K562 (cell line): ENCODE measurements at regions not wholly inside any gene's neighbourhood (a gene's known extent, or its start where the extent isn't known, plus 50 kb on each side); places are given as distances from the start of the nearest gene placed in this dataset.

Experiments
- ATAC-seq: fragments of 200-7000 bp; cut with Tn5 transposase; 3 replicates; pipeline ENCODE4 v1.9.1; 2020; ENCODE audit warnings: moderate library complexity
- BruUV-seq: library from RNA; stranded (reverse); fragments of 400-500 nt; replicated peaks from 2 replicates; lab custom pipeline; 2021; lab: Mats Ljungman, UMichigan
- CTCF ChIA-PET: fragments of 300-600 bp; formaldehyde crosslinking; extraction: SDS; loops from one replicate; lab custom pipeline; 2021; ENCODE audit warnings: low intra/inter-chr PET ratio; lab: Yijun Ruan, JAX
- POLR2A ChIA-PET: fragments of 300-600, 350-650 bp; sonication (Branson Sonifier 250); formaldehyde crosslinking; extraction: SDS; loops from one replicate; lab custom pipeline; 2021; ENCODE audit warnings: antibody characterized with exemption, inconsistent platforms; lab: Yijun Ruan, JAX
- DNase-seq, 4 experiments: peaks; one replicate each; pipeline versions ENCODE4 v3.0.0 to v3.0.0-alpha.2; 2011 to 2018; ENCODE audit warnings: low spot score in 3 of 4, mixed read lengths in 3 of 4; ENCODE audit errors: extremely low read depth in 1 of 4
- FAIRE-seq: peaks from 2 replicates; lab custom pipeline; 2011; peaks lifted over from hg19 to GRCh38; lab: Jason Lieb, UNC
- H2AFZ ChIP-seq: 2 replicates; pipeline ENCODE4 v1.6.0; 2011; ENCODE audit warnings: low read depth, low read length, control low read depth, inconsistent platforms
- H3K27ac ChIP-seq: fragments of 200-600 bp; 3 replicates; pipeline ENCODE4 v1.8.0; 2011; ENCODE audit warnings: low read depth, mild to moderate bottlenecking, control low read depth, inconsistent platforms, low read length, moderate library complexity, mixed read lengths; ENCODE audit errors: extremely low read depth
- H3K27me3 ChIP-seq, 2 experiments: fragments of 300-600 bp in 1 of 2; 2 replicates in 1 of 2; 3 replicates in 1 of 2; pipeline versions ENCODE4 v1.6.0 to v1.8.0; 2011; ENCODE audit warnings: inconsistent platforms in 2 of 2, low read length in 2 of 2, mild to moderate bottlenecking in 1 of 2, mixed read lengths in 1 of 2, moderate library complexity in 1 of 2; ENCODE audit not compliant: control insufficient read depth in 2 of 2, insufficient read depth in 2 of 2
- H3K36me3 ChIP-seq: fragments of 300-600 bp; 3 replicates; pipeline ENCODE4 v1.8.0; 2011; ENCODE audit warnings: mild to moderate bottlenecking, low read length, inconsistent platforms; ENCODE audit not compliant: control insufficient read depth, insufficient read depth
- H3K4me1 ChIP-seq, 2 experiments: fragments of 200-600 bp in 1 of 2; replicated peaks in 1 of 2; 2 replicates in 1 of 2; 3 replicates in 1 of 2; pipeline versions ENCODE4 v1.5.1 to v1.8.0; 2011; ENCODE audit warnings: inconsistent platforms in 2 of 2, low read length in 2 of 2, mild to moderate bottlenecking in 1 of 2, mixed read lengths in 1 of 2, moderate library complexity in 1 of 2; ENCODE audit not compliant: control insufficient read depth in 2 of 2, insufficient read depth in 2 of 2
- H3K4me2 ChIP-seq: 2 replicates; pipeline ENCODE4 v1.6.1; 2011; ENCODE audit warnings: low read length, control low read depth, inconsistent platforms, mixed read lengths; ENCODE audit not compliant: insufficient read depth
- H3K4me3 ChIP-seq: fragments of 200-600 bp; sonication (generic), shearing (Covaris generic); 2 replicates; pipeline ENCODE4 v1.5.1; 2016; ENCODE audit warnings: control low read depth, inconsistent platforms
- H3K79me2 ChIP-seq: fragments of 200-600 bp; 3 replicates; pipeline ENCODE4 v1.8.0; 2011; ENCODE audit warnings: low read length, inconsistent platforms; ENCODE audit not compliant: control insufficient read depth, insufficient read depth
- H3K9ac ChIP-seq, 2 experiments: 2 replicates each; pipeline versions ENCODE4 v1.6.0 to v1.6.1; 2011; ENCODE audit warnings: low read depth in 2 of 2, low read length in 2 of 2, control low read depth in 1 of 2, inconsistent platforms in 1 of 2, mild to moderate bottlenecking in 1 of 2, mixed read lengths in 1 of 2; ENCODE audit not compliant: insufficient read depth in 1 of 2
- H3K9me1 ChIP-seq: one replicate; pipeline ENCODE4 v1.6.0; 2011; ENCODE audit warnings: inconsistent platforms, mild to moderate bottlenecking, low read length, moderate library complexity; ENCODE audit not compliant: control insufficient read depth, insufficient read depth
- H3K9me3 ChIP-seq: replicated peaks from 2 replicates; pipeline ENCODE4 v1.5.1; 2011; ENCODE audit warnings: low read depth, low read length, inconsistent platforms; ENCODE audit not compliant: control insufficient read depth, insufficient read depth
- H4K20me1 ChIP-seq: replicated peaks from 2 replicates; pipeline ENCODE4 v1.6.1; 2011; ENCODE audit warnings: low read length, inconsistent platforms, mixed read lengths; ENCODE audit not compliant: control insufficient read depth, insufficient read depth
- CHD2 ChIP-seq: IDR thresholded peaks from 2 replicates; pipeline ENCODE4 v1.6.1; 2011; ENCODE audit warnings: low read depth, low read length
- KLF1 ChIP-seq: fragments of 450-650 bp; IDR thresholded peaks from 2 replicates; pipeline ENCODE4 v1.6.1; 2016; ENCODE audit warnings: missing genetic modification characterization, missing compliant biosample characterization
- MBD2 ChIP-seq: sonication (generic); IDR thresholded peaks from 2 replicates; pipeline ENCODE4 v1.6.1; 2016; ENCODE audit warnings: low read depth, borderline replicate concordance
- RFX1 ChIP-seq: fragments of 450-650 bp; IDR thresholded peaks from 2 replicates; pipeline ENCODE4 v1.6.1; 2016; ENCODE audit warnings: mild to moderate bottlenecking, moderate library complexity
- SIN3A ChIP-seq, 2 experiments: fragments of 150-350 bp in 1 of 2; IDR thresholded peaks; 2 replicates each; pipeline ENCODE4 v1.6.1; 2011 to 2016; ENCODE audit warnings: borderline replicate concordance in 2 of 2, low read depth in 2 of 2, low read length in 2 of 2, mild to moderate bottlenecking in 2 of 2, moderate library complexity in 2 of 2; ENCODE audit not compliant: control insufficient read depth in 1 of 2
- SOX6 ChIP-seq: fragments of 450-650 bp; IDR thresholded peaks from 2 replicates; pipeline ENCODE4 v1.6.1; 2014; ENCODE audit warnings: mild to moderate bottlenecking
- TAL1 ChIP-seq: fragments of 450-650 bp; IDR thresholded peaks from 2 replicates; pipeline ENCODE4 v1.6.1; 2016; ENCODE audit warnings: mild to moderate bottlenecking
- TOE1 ChIP-seq, 2 experiments: fragments of 450-650 bp in 1 of 2; sonication (generic) in 1 of 2; formaldehyde crosslinking in 1 of 2; IDR thresholded peaks; 2 replicates each; pipeline versions ENCODE4 v1.7.1 to v1.8.0; 2016 to 2022; ENCODE audit warnings: borderline replicate concordance in 2 of 2, mild to moderate bottlenecking in 2 of 2, antibody characterized with exemption in 1 of 2, inconsistent platforms in 1 of 2, low read depth in 1 of 2, missing genetic modification reagents in 1 of 2, moderate library complexity in 1 of 2
- ZNF384 ChIP-seq: IDR thresholded peaks from 2 replicates; pipeline ENCODE4 v1.6.1; 2012; ENCODE audit warnings: low read depth, low read length, improper control_type of control experiment
- ZNF583 ChIP-seq: fragments of 250-450 bp; sonication (Bioruptor Pico); IDR thresholded peaks from 2 replicates; pipeline ENCODE4 v1.4.0; 2020
- ZNF644 ChIP-seq: fragments of 200-800 bp; sonication (Bioruptor generic); IDR thresholded peaks from 2 replicates; pipeline ENCODE4 v1.6.1; 2016; ENCODE audit warnings: low read depth, missing genetic modification characterization, missing compliant biosample characterization
- WGBS: fragments of 100-300 bp; shearing (Covaris generic); methylation state at CpG from one replicate; pipeline ENCODE4 v1.1.6; 2016; ENCODE audit warnings: low coverage, mixed read lengths; ENCODE audit not compliant: insufficient coverage; ENCODE audit errors: missing lambda C conversion rate; 5-methylcytosine and 5-hydroxymethylcytosine counted together
- in situ Hi-C: fragments of 300-500 bp; cut with MboI; formaldehyde crosslinking; loops from 4 replicates; pipeline ENCODE4 v1.15.0; 2018; ENCODE audit warnings: inconsistent platforms, mixed read lengths
- intact Hi-C: fragments of 100-400 bp; cut with micrococcal nuclease; formaldehyde crosslinking; loops from 2 replicates; pipeline ENCODE4 v1.14.2; 2022
- TF ChIP-seq, protein P1 (sequence below): sonication (generic); IDR thresholded peaks from 2 replicates; pipeline ENCODE4 v1.6.1; 2016
- TF ChIP-seq, protein P2 (sequence below): fragments of 250-450 bp; sonication (Bioruptor Pico); IDR thresholded peaks from 2 replicates; pipeline ENCODE4 v1.8.0; 2022; ENCODE audit warnings: inconsistent platforms, mild to moderate bottlenecking, moderate library complexity, borderline replicate concordance
- TF ChIP-seq, protein P3 (sequence below): fragments of 450-650 bp; IDR thresholded peaks from 2 replicates; pipeline ENCODE4 v1.6.1; 2018; ENCODE audit warnings: mild to moderate bottlenecking, low read depth; ENCODE audit not compliant: partially characterized antibody

DNA sequence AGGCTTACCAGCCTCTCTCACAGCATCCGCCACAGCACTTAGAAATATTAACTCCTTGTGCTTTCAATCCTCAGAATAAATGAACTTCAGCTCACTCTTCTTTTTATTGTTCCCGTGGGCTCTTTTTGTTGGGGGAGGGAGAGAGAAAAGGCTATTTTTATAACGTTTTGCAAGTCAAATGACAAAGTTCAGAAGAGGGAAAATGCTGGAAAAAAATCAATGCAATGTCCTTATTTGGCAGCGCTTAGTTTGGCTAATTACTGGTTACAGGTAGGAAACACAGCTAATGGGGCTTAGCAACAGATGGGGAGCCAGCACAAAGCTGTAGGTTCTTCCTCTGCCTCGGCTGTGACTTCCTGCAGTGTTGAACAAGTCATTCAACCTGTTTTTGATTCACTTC is 1067.0 kb upstream of the MAP3K7 start:
- Histone ChIP-seq H3K9ac (no peak overlapping the region), H2AFZ (no peak overlapping the region), H4K20me1 (no peaks in the 10 kb centered on the region), H3K79me2 (no peaks in the 10 kb centered on the region), H3K9me1 (no peaks in the 10 kb centered on the region), H3K27me3 (no peaks in the 10 kb centered on the region), H3K27ac (no peak overlapping the region), H3K9me3 (no peaks in the 10 kb centered on the region; the same call in 1 of the 2 replicates), H3K36me3 (no peaks in the 10 kb centered on the region), H3K4me1 (no peaks in the 10 kb centered on the region), H3K4me3 (no peak overlapping the region), H3K4me2 (no peak overlapping the region)
- no peak for TF ChIP-seq ZNF583
- TF ChIP-seq, protein P1, sequence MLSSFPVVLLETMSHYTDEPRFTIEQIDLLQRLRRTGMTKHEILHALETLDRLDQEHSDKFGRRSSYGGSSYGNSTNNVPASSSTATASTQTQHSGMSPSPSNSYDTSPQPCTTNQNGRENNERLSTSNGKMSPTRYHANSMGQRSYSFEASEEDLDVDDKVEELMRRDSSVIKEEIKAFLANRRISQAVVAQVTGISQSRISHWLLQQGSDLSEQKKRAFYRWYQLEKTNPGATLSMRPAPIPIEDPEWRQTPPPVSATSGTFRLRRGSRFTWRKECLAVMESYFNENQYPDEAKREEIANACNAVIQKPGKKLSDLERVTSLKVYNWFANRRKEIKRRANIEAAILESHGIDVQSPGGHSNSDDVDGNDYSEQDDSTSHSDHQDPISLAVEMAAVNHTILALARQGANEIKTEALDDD, result no peak
- TF ChIP-seq TAL1, result no peak
- TF ChIP-seq ZNF384, result no peak
- TF ChIP-seq SOX6, result no peak
- TF ChIP-seq, protein P2, sequence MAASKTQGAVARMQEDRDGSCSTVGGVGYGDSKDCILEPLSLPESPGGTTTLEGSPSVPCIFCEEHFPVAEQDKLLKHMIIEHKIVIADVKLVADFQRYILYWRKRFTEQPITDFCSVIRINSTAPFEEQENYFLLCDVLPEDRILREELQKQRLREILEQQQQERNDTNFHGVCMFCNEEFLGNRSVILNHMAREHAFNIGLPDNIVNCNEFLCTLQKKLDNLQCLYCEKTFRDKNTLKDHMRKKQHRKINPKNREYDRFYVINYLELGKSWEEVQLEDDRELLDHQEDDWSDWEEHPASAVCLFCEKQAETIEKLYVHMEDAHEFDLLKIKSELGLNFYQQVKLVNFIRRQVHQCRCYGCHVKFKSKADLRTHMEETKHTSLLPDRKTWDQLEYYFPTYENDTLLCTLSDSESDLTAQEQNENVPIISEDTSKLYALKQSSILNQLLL (CRISPR knock-in tag), result no peak
- TF ChIP-seq, protein P3, sequence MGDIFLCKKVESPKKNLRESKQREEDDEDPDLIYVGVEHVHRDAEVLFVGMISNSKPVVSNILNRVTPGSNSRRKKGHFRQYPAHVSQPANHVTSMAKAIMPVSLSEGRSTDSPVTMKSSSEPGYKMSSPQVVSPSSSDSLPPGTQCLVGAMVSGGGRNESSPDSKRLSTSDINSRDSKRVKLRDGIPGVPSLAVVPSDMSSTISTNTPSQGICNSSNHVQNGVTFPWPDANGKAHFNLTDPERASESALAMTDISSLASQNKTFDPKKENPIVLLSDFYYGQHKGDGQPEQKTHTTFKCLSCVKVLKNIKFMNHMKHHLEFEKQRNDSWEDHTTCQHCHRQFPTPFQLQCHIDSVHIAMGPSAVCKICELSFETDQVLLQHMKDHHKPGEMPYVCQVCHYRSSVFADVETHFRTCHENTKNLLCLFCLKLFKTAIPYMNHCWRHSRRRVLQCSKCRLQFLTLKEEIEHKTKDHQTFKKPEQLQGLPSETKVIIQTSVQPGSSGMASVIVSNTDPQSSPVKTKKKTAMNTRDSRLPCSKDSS, result no peak
- no peak for TF ChIP-seq SIN3A (IDR thresholded peaks at IDR 0.05; ENCODE audit: borderline replicate concordance in 2 of 2, control insufficient read depth in 1 of 2, low read depth in 2 of 2, low read length in 2 of 2)
- TF ChIP-seq ZNF644 (tag), result no peak
- TF ChIP-seq CHD2, result no peak
- no peak for TF ChIP-seq MBD2
- no peak for TF ChIP-seq TOE1 (IDR thresholded peaks at IDR 0.05; ENCODE audit: borderline replicate concordance)
- no peak for TF ChIP-seq TOE1 (CRISPR knock-in tag; IDR thresholded peaks at IDR 0.05; ENCODE audit: borderline replicate concordance, low read depth)
- TF ChIP-seq RFX1, result no peak
- no peak for TF ChIP-seq KLF1 (tag)
- no TSS peak for BruUV-seq
- DNase-seq (no peak), ATAC-seq (no peak), FAIRE-seq (no peak)
- WGBS, result 3% methylated on average over 5 of the region's 5 CpGs
- intact Hi-C loops, result no loop called here
- ChIA-PET POLR2A (no interaction called here), CTCF (no interaction called here)
- in situ Hi-C loops, result no loop called here
